Osteoblast (primary cell): ENCODE measurements at regions not wholly inside any gene's neighbourhood (a gene's known extent, or its start where the extent isn't known, plus 50 kb on each side); places are given as distances from the start of the nearest gene placed in this dataset.

Experiments
- DNase-seq: peaks from one replicate; pipeline ENCODE4 v3.0.0; 2011; ENCODE audit warnings: low spot score, mixed read lengths; ENCODE audit not compliant: insufficient read length; ENCODE audit errors: missing footprints
- H2AFZ ChIP-seq: 2 replicates; pipeline ENCODE4 v1.6.0; 2011; ENCODE audit warnings: mild to moderate bottlenecking, low read length
- H3K27ac ChIP-seq: 2 replicates; pipeline ENCODE4 v1.5.1; 2011; ENCODE audit warnings: mild to moderate bottlenecking, low read depth, low read length, moderate library complexity
- H3K27me3 ChIP-seq: 2 replicates; pipeline ENCODE4 v1.6.0; 2012; ENCODE audit warnings: mild to moderate bottlenecking, control low read depth, inconsistent platforms, low read length, moderate library complexity; ENCODE audit not compliant: insufficient read depth
- H3K36me3 ChIP-seq: 2 replicates; pipeline ENCODE4 v1.5.1; 2011; ENCODE audit warnings: mild to moderate bottlenecking, low read length, control low read depth, moderate library complexity; ENCODE audit not compliant: insufficient read depth
- H3K4me1 ChIP-seq: 2 replicates; pipeline ENCODE4 v1.5.1; 2011; ENCODE audit warnings: mild to moderate bottlenecking, low read length, control low read depth, moderate library complexity; ENCODE audit not compliant: insufficient read depth
- H3K4me2 ChIP-seq: 2 replicates; pipeline ENCODE4 v1.6.0; 2011; ENCODE audit warnings: mild to moderate bottlenecking, low read length; ENCODE audit not compliant: insufficient read depth
- H3K4me3 ChIP-seq: fragments of 200-600 bp; sonication (generic); 3 replicates; pipeline ENCODE4 v1.5.1; 2012; ENCODE audit warnings: mild to moderate bottlenecking, low read length, inconsistent platforms; ENCODE audit not compliant: insufficient read depth
- H3K79me2 ChIP-seq: 2 replicates; pipeline ENCODE4 v1.6.0; 2012; ENCODE audit warnings: mild to moderate bottlenecking, low read length, control low read depth, inconsistent platforms; ENCODE audit not compliant: insufficient read depth
- H3K9me3 ChIP-seq: 2 replicates; pipeline ENCODE4 v1.5.1; 2011; ENCODE audit warnings: low read depth, low read length, control low read depth
- H4K20me1 ChIP-seq: 2 replicates; pipeline ENCODE4 v1.6.0; 2012; ENCODE audit warnings: mild to moderate bottlenecking, low read length, control low read depth; ENCODE audit not compliant: insufficient read depth
- TF ChIP-seq, protein P1 (sequence below): IDR thresholded peaks from 2 replicates; pipeline ENCODE4 v1.5.1; 2011; ENCODE audit warnings: mild to moderate bottlenecking, low read depth, low read length, moderate library complexity; ENCODE audit errors: extremely low read depth

DNA sequence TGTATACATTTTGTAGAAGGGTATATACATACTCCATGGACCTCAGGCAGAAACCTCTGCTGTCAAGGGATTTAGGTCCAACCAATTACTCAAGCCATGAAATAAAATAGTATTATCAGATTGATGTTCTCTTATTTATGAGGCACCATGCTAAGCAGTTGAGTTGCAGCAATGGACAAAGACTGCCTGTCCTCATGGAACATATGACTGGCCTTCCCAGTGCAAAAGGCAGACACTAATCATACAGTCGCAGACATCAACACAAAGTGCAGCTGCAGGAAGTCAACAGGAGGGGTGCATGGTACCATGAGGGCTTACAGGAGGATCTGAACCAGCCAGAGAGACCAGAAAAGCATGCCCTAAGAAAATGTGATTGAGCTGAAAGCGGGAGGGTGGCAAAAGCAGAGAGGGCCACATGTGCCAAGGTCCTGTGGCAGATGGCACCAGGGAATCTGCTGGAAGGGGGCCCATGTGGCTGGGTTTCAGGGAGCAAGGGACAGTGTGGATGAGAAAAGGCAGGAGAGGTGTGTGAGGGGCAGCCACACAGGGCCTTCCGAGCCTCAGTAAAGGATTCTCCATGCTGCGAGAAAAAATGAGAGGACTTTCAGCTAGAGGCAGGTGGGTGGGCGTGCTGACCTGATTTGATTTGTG is 61.4 kb upstream of the RNF152 start:
- peaks cover 26% of the 10 kb centered on the region for H3K4me1 ChIP-seq
- no peak overlapping the region for H3K27ac ChIP-seq

GRCh38 chr18:61953641-61954040 is 60.8 kb upstream of the RNF152 start:
- Histone ChIP-seq H3K27ac (no peak overlapping the region), H3K4me1 (peaks cover 32% of the 10 kb centered on the region), H3K27me3 (no peaks in the 10 kb centered on the region), H3K9me3 (no peaks in the 10 kb centered on the region), H3K79me2 (no peaks in the 10 kb centered on the region), H3K4me2 (no peak overlapping the region), H2AFZ (no peak overlapping the region), H3K4me3 (no peak overlapping the region), H4K20me1 (no peaks in the 10 kb centered on the region), H3K36me3 (no peaks in the 10 kb centered on the region)
- TF ChIP-seq, protein P1, sequence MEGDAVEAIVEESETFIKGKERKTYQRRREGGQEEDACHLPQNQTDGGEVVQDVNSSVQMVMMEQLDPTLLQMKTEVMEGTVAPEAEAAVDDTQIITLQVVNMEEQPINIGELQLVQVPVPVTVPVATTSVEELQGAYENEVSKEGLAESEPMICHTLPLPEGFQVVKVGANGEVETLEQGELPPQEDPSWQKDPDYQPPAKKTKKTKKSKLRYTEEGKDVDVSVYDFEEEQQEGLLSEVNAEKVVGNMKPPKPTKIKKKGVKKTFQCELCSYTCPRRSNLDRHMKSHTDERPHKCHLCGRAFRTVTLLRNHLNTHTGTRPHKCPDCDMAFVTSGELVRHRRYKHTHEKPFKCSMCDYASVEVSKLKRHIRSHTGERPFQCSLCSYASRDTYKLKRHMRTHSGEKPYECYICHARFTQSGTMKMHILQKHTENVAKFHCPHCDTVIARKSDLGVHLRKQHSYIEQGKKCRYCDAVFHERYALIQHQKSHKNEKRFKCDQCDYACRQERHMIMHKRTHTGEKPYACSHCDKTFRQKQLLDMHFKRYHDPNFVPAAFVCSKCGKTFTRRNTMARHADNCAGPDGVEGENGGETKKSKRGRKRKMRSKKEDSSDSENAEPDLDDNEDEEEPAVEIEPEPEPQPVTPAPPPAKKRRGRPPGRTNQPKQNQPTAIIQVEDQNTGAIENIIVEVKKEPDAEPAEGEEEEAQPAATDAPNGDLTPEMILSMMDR: no peak
- DNase-seq: no peak

More for the DNA sequence above, 61.4 kb upstream of the RNF152 start:
- H2AFZ ChIP-seq: no peak overlapping the region
- no peak overlapping the region for H3K4me3 ChIP-seq
- H3K27me3 ChIP-seq: no peaks in the 10 kb centered on the region
- H3K36me3 ChIP-seq: no peaks in the 10 kb centered on the region
- H3K4me2 ChIP-seq: no peak overlapping the region
- no peaks in the 10 kb centered on the region for H3K9me3 ChIP-seq
- TF ChIP-seq, protein P1: no peak
- no peak for DNase-seq
- H3K79me2 ChIP-seq: no peaks in the 10 kb centered on the region
- H4K20me1 ChIP-seq: no peaks in the 10 kb centered on the region

GRCh38 chr18:61953161-61953560 is 60.4 kb upstream of the RNF152 start:
- DNase-seq: no peak
- H3K27ac ChIP-seq: no peak overlapping the region
- peak overlapping the region; percentile 16 for H2AFZ ChIP-seq
- H3K79me2 ChIP-seq: no peaks in the 10 kb centered on the region
- H3K27me3 ChIP-seq: no peaks in the 10 kb centered on the region
- no peak overlapping the region for H3K4me3 ChIP-seq
- H3K4me1 ChIP-seq: peaks cover 34% of the 10 kb centered on the region
- peak overlapping the region; percentile 19 for H3K4me2 ChIP-seq
- H3K36me3 ChIP-seq: no peaks in the 10 kb centered on the region
- TF ChIP-seq, protein P1: no peak
- no peaks in the 10 kb centered on the region for H4K20me1 ChIP-seq
- no peaks in the 10 kb centered on the region for H3K9me3 ChIP-seq

- Histone ChIP-seq H3K9me3 (no peaks in the 10 kb centered on the region), H3K79me2 (no peaks in the 10 kb centered on the region), H3K27ac (no peak overlapping the region), H3K27me3 (no peaks in the 10 kb centered on the region), H3K4me3 (no peak overlapping the region), H3K4me1 (peaks cover 34% of the 10 kb centered on the region), H4K20me1 (no peaks in the 10 kb centered on the region), H2AFZ (no peak overlapping the region), H3K4me2 (no peak overlapping the region), H3K36me3 (no peaks in the 10 kb centered on the region)
- TF ChIP-seq, protein P1: no peak
- DNase-seq: no peak
Observed at GRCh38 chr18:61951396-61951795, 58.6 kb upstream of the RNF152 start.
